ENCODE measurements at regions not wholly inside any gene's neighbourhood (a gene's known extent, or its start where the extent isn't known, plus 50 kb on each side); places are given as distances from the start of the nearest gene placed in this dataset.

- H3K27me3 ChIP-seq (ENCODE audit: control insufficient read depth in 3 of 3, insufficient read depth in 3 of 3, low read length in 3 of 3) = no peaks in the 10 kb centered on the region
- H3K36me3 ChIP-seq (ENCODE audit: control insufficient read depth in 3 of 3, insufficient read depth in 2 of 3, low read depth in 1 of 3, low read length in 3 of 3) = no peaks in the 10 kb centered on the region
- DNase-seq = no peak
- H3K27ac ChIP-seq (ENCODE audit: low read depth in 1 of 3, low read length in 2 of 3) = no peak overlapping the region
- H3K4me1 ChIP-seq (ENCODE audit: control insufficient read depth in 3 of 3, insufficient read depth in 2 of 3, low read depth in 1 of 3, low read length in 2 of 3) = no peaks in the 10 kb centered on the region
- FAIRE-seq = no peak
- H3K4me3 ChIP-seq (ENCODE audit: low read depth in 1 of 3, low read length in 3 of 3) = no peak overlapping the region
- no peaks in the 10 kb centered on the region for H3K9me3 ChIP-seq (ENCODE audit: control insufficient read depth in 2 of 2, insufficient read depth in 1 of 2, low read depth in 1 of 2, low read length in 1 of 2)
- 52 to 62% (median 58%) methylated on average over 1 of the region's 1 CpG for WGBS, 3 donors
Observed at GRCh38 chr3:86249833-86250232, 741.1 kb downstream of the VGLL3 start.

DNA sequence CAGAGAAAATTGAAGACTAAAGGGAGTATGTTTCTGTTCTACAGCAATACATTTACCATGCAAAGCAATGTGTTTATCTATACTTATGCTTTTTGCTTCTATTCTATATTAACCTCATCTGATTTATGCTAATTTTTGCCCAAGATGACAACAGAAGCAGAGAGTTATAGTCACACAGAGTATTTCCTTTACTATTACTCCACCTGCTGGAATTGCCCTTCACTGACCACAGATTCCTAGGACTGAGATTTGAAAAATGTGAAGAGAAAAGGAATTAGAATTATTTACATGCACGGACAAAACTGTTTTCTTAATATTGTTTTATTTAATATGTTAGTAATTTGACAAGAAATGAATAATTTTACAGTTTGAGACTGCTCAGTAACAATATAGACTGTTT is 745.6 kb downstream of the VGLL3 start:
- Histone ChIP-seq H3K27ac (ENCODE audit: low read depth in 1 of 3, low read length in 2 of 3) (no peak overlapping the region), H3K9me3 (ENCODE audit: control insufficient read depth in 2 of 2, insufficient read depth in 1 of 2, low read depth in 1 of 2, low read length in 1 of 2) (no peaks in the 10 kb centered on the region), H3K36me3 (ENCODE audit: control insufficient read depth in 3 of 3, insufficient read depth in 2 of 3, low read depth in 1 of 3, low read length in 3 of 3) (no peaks in the 10 kb centered on the region), H3K4me1 (ENCODE audit: control insufficient read depth in 3 of 3, insufficient read depth in 2 of 3, low read depth in 1 of 3, low read length in 2 of 3) (no peaks in the 10 kb centered on the region), H3K27me3 (ENCODE audit: control insufficient read depth in 3 of 3, insufficient read depth in 3 of 3, low read length in 3 of 3) (no peaks in the 10 kb centered on the region), H3K4me3 (ENCODE audit: low read depth in 1 of 3, low read length in 3 of 3) (no peak overlapping the region)
- DNase-seq = no peak
- WGBS, 3 donors = 14 to 19% (median 15%) methylated on average over 1 of the region's 1 CpG
- FAIRE-seq = no peak

DNA sequence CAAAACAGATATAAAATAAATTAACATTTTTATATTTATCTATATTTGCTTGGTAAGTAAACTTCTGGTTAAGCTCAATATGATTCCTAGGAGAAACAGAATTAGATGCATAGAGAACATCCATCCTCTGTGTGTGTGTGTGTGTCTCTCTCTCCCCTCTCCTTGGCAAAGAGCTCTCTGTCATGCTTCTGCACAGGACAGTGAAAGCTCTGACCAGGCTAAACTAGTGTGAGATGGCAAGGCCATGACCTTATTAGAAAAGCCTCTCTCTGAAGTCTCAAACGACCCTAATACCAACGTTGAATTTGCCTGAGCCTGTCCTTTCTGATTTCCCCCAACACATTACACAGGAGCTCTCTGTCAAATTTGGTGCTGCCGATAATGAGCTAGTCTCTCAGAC is 746.0 kb downstream of the VGLL3 start:
- FAIRE-seq (no peak), DNase-seq (no peak)
- no peaks in the 10 kb centered on the region for H3K9me3 ChIP-seq (ENCODE audit: control insufficient read depth in 2 of 2, insufficient read depth in 1 of 2, low read depth in 1 of 2, low read length in 1 of 2)
- H3K36me3 ChIP-seq (ENCODE audit: control insufficient read depth in 3 of 3, insufficient read depth in 2 of 3, low read depth in 1 of 3, low read length in 3 of 3) = no peaks in the 10 kb centered on the region
- no peaks in the 10 kb centered on the region for H3K4me1 ChIP-seq (ENCODE audit: control insufficient read depth in 3 of 3, insufficient read depth in 2 of 3, low read depth in 1 of 3, low read length in 2 of 3)
- 39 to 45% (median 43%) methylated on average over 3 of the region's 3 CpGs for WGBS, 3 donors
- H3K4me3 ChIP-seq (ENCODE audit: low read depth in 1 of 3, low read length in 3 of 3) = no peak overlapping the region
- H3K27me3 ChIP-seq (ENCODE audit: control insufficient read depth in 3 of 3, insufficient read depth in 3 of 3, low read length in 3 of 3) = no peaks in the 10 kb centered on the region
- H3K27ac ChIP-seq (ENCODE audit: low read depth in 1 of 3, low read length in 2 of 3) = no peak overlapping the region

DNA sequence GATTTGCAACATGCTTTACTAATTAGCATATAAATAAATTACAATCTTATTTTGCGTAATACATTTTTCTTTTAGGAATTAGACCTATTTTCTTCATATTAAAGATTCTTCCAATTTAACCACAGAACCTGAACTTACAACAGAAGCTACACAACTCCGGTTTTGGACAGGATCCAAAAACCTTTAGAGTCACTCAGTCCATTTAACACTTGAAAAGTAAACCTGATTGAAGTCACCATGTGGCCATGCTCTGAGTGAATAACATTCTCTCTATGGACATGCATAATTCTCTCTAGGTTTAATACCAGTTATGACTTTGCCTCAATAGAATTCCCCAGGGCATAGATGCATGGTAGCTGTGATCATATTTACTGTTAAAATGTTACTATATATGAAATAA is 751.0 kb downstream of the VGLL3 start:
- Histone ChIP-seq H3K27me3 (ENCODE audit: control insufficient read depth in 3 of 3, insufficient read depth in 3 of 3, low read length in 3 of 3) (no peaks in the 10 kb centered on the region), H3K4me3 (ENCODE audit: low read depth in 1 of 3, low read length in 3 of 3) (no peak overlapping the region), H3K36me3 (ENCODE audit: control insufficient read depth in 3 of 3, insufficient read depth in 2 of 3, low read depth in 1 of 3, low read length in 3 of 3) (no peaks in the 10 kb centered on the region), H3K4me1 (ENCODE audit: control insufficient read depth in 3 of 3, insufficient read depth in 2 of 3, low read depth in 1 of 3, low read length in 2 of 3) (no peaks in the 10 kb centered on the region), H3K9me3 (ENCODE audit: control insufficient read depth in 2 of 2, insufficient read depth in 1 of 2, low read depth in 1 of 2, low read length in 1 of 2) (no peaks in the 10 kb centered on the region), H3K27ac (ENCODE audit: low read depth in 1 of 3, low read length in 2 of 3) (no peak overlapping the region)
- DNase-seq (no peak), FAIRE-seq (no peak)
- WGBS, 3 donors = 59 to 68% (median 65%) methylated on average over 2 of the region's 2 CpGs

DNA sequence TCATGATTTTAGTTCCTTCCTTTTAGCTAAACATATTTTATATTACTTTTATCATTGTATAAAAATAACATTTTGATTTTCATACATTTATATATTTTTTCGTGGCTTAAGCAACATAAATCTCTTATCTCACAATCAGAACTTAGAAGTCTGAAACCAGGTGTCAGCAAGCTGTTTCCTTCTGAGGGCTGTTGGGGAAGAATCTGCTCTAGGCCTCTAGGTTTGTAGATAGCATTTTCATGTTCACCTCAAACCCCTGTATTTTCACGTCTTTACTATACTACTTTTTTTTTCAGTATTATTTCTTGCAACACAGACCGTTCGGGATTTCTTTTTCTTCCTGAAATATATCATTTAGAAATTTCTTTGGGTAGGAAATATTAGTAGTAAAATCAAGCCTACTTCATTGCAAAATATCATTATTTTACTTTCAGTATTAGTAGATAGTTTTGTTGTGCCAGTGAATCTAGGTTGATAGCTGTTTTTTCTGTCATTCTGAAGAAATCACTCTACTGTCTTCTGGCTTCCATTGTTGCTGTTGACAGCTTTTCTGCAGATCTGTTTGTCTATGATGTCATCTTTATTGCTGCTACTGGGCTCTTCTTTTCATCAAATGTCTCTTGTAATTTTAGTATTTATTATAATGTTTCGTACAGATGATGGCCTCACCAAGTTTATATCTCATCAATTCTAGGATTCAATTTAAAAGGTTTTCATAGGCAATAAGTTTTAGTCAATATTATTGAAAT is 756.3 kb downstream of the VGLL3 start:
- no peaks in the 10 kb centered on the region for H3K27me3 ChIP-seq (ENCODE audit: control insufficient read depth in 3 of 3, insufficient read depth in 3 of 3, low read length in 3 of 3)
- H3K4me1 ChIP-seq (ENCODE audit: control insufficient read depth in 3 of 3, insufficient read depth in 2 of 3, low read depth in 1 of 3, low read length in 2 of 3) = no peaks in the 10 kb centered on the region
- no peak overlapping the region for H3K4me3 ChIP-seq (ENCODE audit: low read depth in 1 of 3, low read length in 3 of 3)
- no peak for DNase-seq
- no peak overlapping the region for H3K27ac ChIP-seq (ENCODE audit: low read depth in 1 of 3, low read length in 2 of 3)
- H3K9me3 ChIP-seq (ENCODE audit: control insufficient read depth in 2 of 2, insufficient read depth in 1 of 2, low read depth in 1 of 2, low read length in 1 of 2) = no peaks in the 10 kb centered on the region
- H3K36me3 ChIP-seq (ENCODE audit: control insufficient read depth in 3 of 3, insufficient read depth in 2 of 3, low read depth in 1 of 3, low read length in 3 of 3) = no peaks in the 10 kb centered on the region
- 63 to 64% (median 64%) methylated on average over 5 of the region's 5 CpGs for WGBS, 3 donors
- FAIRE-seq = no peak

DNA sequence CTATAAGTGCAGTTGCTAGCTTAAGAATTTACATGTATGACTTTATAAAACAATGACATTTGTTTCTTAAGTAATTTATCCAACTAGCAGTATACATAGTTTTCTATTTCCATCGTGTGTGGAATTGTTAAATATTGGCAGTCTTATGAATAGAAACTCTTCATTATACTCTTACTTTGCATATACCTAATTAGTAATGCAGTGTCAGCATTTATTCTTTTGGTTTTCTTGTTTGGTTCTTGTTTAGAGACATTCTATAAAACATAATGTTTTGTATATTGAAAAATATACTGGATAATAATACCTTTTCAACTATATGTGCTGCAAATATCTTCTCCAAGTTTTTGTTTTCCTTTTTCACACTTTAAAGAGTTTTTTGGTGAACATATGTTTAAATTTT is 760.2 kb downstream of the VGLL3 start:
- H3K36me3 ChIP-seq (ENCODE audit: control insufficient read depth in 3 of 3, insufficient read depth in 2 of 3, low read depth in 1 of 3, low read length in 3 of 3) = no peaks in the 10 kb centered on the region
- H3K4me3 ChIP-seq (ENCODE audit: low read depth in 1 of 3, low read length in 3 of 3) = no peak overlapping the region
- 63 to 73% (median 64%) methylated on average over 1 of the region's 1 CpG for WGBS, 3 donors
- H3K4me1 ChIP-seq (ENCODE audit: control insufficient read depth in 3 of 3, insufficient read depth in 2 of 3, low read depth in 1 of 3, low read length in 2 of 3) = no peaks in the 10 kb centered on the region
- no peaks in the 10 kb centered on the region for H3K9me3 ChIP-seq (ENCODE audit: control insufficient read depth in 2 of 2, insufficient read depth in 1 of 2, low read depth in 1 of 2, low read length in 1 of 2)
- DNase-seq (no peak), FAIRE-seq (no peak)
- H3K27me3 ChIP-seq (ENCODE audit: control insufficient read depth in 3 of 3, insufficient read depth in 3 of 3, low read length in 3 of 3) = no peaks in the 10 kb centered on the region
- no peak overlapping the region for H3K27ac ChIP-seq (ENCODE audit: low read depth in 1 of 3, low read length in 2 of 3)

GRCh38 chr3:86229775-86230094 is 761.2 kb downstream of the VGLL3 start:
- H3K9me3 ChIP-seq (ENCODE audit: control insufficient read depth in 2 of 2, insufficient read depth in 1 of 2, low read depth in 1 of 2, low read length in 1 of 2) = no peaks in the 10 kb centered on the region

DNA sequence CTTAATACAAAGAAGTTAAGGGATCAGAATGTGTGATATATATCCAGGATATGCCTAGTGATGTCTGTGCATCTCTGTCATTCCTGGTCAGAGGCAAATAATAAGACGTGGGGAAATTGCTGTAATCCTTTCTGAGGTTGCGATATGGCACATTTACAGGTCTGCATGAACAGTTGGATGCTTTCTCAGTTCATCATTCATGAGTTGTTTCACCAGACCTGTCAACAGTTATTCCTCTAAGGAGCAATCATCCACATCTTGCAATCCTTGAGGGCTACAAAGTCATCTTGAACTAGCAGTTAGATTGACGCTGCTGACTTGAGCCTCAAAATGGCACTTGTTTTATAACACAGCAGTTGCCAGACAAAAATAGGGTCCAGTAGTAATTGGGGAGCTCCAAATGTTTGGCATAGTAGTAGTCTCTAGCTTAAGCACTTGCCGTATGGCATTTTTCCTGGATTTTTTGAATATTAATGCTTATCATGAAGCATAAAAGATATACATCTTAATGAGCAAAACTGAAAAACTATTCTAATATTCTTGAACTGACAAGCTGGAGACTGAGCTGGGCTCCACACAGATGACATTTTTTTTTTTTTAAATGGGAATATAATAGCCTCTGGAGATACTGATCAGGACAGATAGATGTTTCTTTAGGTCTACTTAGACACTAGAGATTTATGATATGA is 761.7 kb downstream of the VGLL3 start:
- WGBS, 3 donors = 83 to 89% (median 88%) methylated on average over 4 of the region's 4 CpGs
- DNase-seq (no peak), FAIRE-seq (no peak)
- Histone ChIP-seq H3K36me3 (ENCODE audit: control insufficient read depth in 3 of 3, insufficient read depth in 2 of 3, low read depth in 1 of 3, low read length in 3 of 3) (no peaks in the 10 kb centered on the region), H3K4me3 (ENCODE audit: low read depth in 1 of 3, low read length in 3 of 3) (no peak overlapping the region), H3K9me3 (ENCODE audit: control insufficient read depth in 2 of 2, insufficient read depth in 1 of 2, low read depth in 1 of 2, low read length in 1 of 2) (no peaks in the 10 kb centered on the region), H3K4me1 (ENCODE audit: control insufficient read depth in 3 of 3, insufficient read depth in 2 of 3, low read depth in 1 of 3, low read length in 2 of 3) (no peaks in the 10 kb centered on the region), H3K27me3 (ENCODE audit: control insufficient read depth in 3 of 3, insufficient read depth in 3 of 3, low read length in 3 of 3) (no peaks in the 10 kb centered on the region), H3K27ac (ENCODE audit: low read depth in 1 of 3, low read length in 2 of 3) (no peak overlapping the region)

More at GRCh38 chr3:86229775-86230094, 761.2 kb downstream of the VGLL3 start:
- no peak for FAIRE-seq
- Histone ChIP-seq H3K27ac (ENCODE audit: low read depth in 1 of 3, low read length in 2 of 3) (no peak overlapping the region), H3K27me3 (ENCODE audit: control insufficient read depth in 3 of 3, insufficient read depth in 3 of 3, low read length in 3 of 3) (no peaks in the 10 kb centered on the region), H3K36me3 (ENCODE audit: control insufficient read depth in 3 of 3, insufficient read depth in 2 of 3, low read depth in 1 of 3, low read length in 3 of 3) (no peaks in the 10 kb centered on the region), H3K4me3 (ENCODE audit: low read depth in 1 of 3, low read length in 3 of 3) (no peak overlapping the region), H3K4me1 (ENCODE audit: control insufficient read depth in 3 of 3, insufficient read depth in 2 of 3, low read depth in 1 of 3, low read length in 2 of 3) (no peaks in the 10 kb centered on the region)
- DNase-seq = no peak
- 64 to 84% (median 79%) methylated on average over 2 of the region's 2 CpGs for WGBS, 3 donors

- Histone ChIP-seq H3K9me3 (ENCODE audit: control insufficient read depth in 2 of 2, insufficient read depth in 1 of 2, low read depth in 1 of 2, low read length in 1 of 2) (no peaks in the 10 kb centered on the region), H3K4me1 (ENCODE audit: control insufficient read depth in 3 of 3, insufficient read depth in 2 of 3, low read depth in 1 of 3, low read length in 2 of 3) (no peaks in the 10 kb centered on the region), H3K27ac (ENCODE audit: low read depth in 1 of 3, low read length in 2 of 3) (no peak overlapping the region), H3K36me3 (ENCODE audit: control insufficient read depth in 3 of 3, insufficient read depth in 2 of 3, low read depth in 1 of 3, low read length in 3 of 3) (no peaks in the 10 kb centered on the region), H3K27me3 (ENCODE audit: control insufficient read depth in 3 of 3, insufficient read depth in 3 of 3, low read length in 3 of 3) (no peaks in the 10 kb centered on the region), H3K4me3 (ENCODE audit: low read depth in 1 of 3, low read length in 3 of 3) (no peak overlapping the region)
- 47 to 66% (median 50%) methylated on average over 4 of the region's 4 CpGs for WGBS, 3 donors
- DNase-seq (no peak), FAIRE-seq (no peak)
Observed at GRCh38 chr3:86228101-86228500, 762.8 kb downstream of the VGLL3 start.
